GM18519 (cell line): ENCODE measurements at regions not wholly inside any gene's neighbourhood (a gene's known extent, or its start where the extent isn't known, plus 50 kb on each side); places are given as distances from the start of the nearest gene placed in this dataset.
"Not testable (repeated sequence)": the region's sequence is repeated elsewhere in the genome, so short reads cannot be mapped to it uniquely, and the experiment has no call there.

Experiments used
- ATAC-seq: cut with Tn5 transposase; IDR thresholded peaks from one replicate; pipeline ENCODE4 v1.9.1; 2021; ENCODE audit warnings: mild to moderate bottlenecking, moderate library complexity; ENCODE audit not compliant: unreplicated experiment, low FRiP score

DNA sequence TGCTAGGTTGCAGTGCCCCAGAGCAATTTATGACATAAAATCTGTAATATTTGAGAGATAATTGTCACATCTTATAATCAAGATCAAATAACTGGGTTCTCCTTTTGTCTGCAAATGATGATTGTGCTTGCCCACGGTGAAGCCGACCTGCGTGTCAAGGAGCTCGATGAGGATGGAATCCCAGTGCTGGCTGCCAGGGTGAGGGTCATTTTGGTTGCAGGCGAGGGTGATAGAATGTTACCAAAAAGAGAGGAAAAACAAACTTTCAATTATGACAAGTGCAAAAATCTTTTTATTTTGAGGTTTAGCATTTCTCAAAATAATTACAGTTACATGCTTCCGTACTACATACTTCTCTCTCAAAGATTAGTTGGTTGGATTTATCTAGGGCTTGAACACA, 76.4 kb upstream of the ZNF658 start:
- not testable (repeated sequence) for ATAC-seq

GRCh38 chr9:66829853-66830252, 70.7 kb upstream of the ZNF658 start:
- not testable (repeated sequence) for ATAC-seq

- ATAC-seq = not testable (repeated sequence)
Observed at GRCh38 chr9:66830777-66831497, 69.6 kb upstream of the ZNF658 start.

DNA sequence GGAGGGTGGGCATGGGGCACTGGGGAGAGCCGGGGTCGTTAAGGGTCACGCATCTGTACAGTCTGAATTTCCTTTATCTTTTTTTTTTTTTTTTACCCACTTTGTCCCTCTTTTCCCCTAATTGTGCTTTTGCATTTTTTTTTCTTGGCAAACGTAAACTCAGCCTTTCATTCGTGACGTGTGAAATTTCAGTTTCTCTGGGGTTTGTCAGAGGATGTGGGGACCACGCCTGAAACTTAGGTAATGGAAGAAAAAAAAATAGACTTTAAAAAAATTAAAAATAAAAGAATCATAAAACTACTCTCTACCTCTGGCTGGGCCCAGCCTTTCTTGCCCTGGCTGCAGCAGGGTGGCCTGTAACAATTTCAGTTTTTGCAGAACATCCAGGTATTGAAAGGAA, 68.3 kb upstream of the ZNF658 start:
- ATAC-seq = not testable (repeated sequence)

DNA sequence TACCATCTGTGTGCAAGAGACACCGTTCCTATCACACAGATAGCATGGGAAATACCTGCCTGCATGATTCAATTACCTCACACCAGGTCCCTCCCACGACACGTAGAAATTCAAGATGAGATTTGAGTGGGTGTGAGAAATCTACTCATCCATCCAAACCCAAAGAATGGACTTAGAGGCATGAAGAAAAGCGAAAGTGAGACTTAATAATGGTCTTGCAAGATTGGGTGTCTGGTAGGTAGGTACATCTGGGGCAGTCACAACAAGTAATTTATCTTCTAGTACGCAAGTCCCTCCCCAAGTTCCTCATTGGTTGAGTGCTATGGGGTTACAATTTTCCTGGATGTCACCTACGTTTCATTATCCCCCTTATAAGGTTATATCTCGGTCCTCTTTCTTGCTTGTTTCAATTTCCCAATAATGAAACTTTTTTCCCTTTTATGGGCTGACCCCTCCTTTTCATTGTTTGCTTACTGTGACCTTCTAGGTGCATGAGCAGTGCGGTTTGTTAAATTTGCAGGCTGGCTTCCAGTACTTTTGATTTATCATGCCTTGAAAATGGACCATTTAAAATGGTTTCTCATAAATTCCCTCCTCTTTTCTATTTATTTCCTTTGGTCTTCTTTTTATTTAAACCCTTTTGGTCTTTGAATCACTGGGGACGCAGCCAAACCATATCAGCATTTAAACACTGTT, 63.1 kb upstream of the ZNF658 start:
- not testable (repeated sequence) for ATAC-seq
